K562 (cell line): ENCODE measurements at regions not wholly inside any gene's neighbourhood (a gene's known extent, or its start where the extent isn't known, plus 50 kb on each side); places are given as distances from the start of the nearest gene placed in this dataset.

Experiments used
- ATAC-seq: fragments of 200-7000 bp; cut with Tn5 transposase; 3 replicates; pipeline ENCODE4 v1.9.1; 2020; ENCODE audit warnings: moderate library complexity
- BruUV-seq: library from RNA; stranded (reverse); fragments of 400-500 nt; replicated peaks from 2 replicates; lab custom pipeline; 2021; lab: Mats Ljungman, UMichigan
- CTCF ChIA-PET: fragments of 300-600 bp; formaldehyde crosslinking; extraction: SDS; loops from one replicate; lab custom pipeline; 2021; ENCODE audit warnings: low intra/inter-chr PET ratio; lab: Yijun Ruan, JAX
- POLR2A ChIA-PET: fragments of 300-600, 350-650 bp; sonication (Branson Sonifier 250); formaldehyde crosslinking; extraction: SDS; loops from one replicate; lab custom pipeline; 2021; ENCODE audit warnings: antibody characterized with exemption, inconsistent platforms; lab: Yijun Ruan, JAX
- DNase-seq, 4 experiments: peaks; one replicate each; pipeline versions ENCODE4 v3.0.0 to v3.0.0-alpha.2; 2011 to 2018; ENCODE audit warnings: low spot score in 3 of 4, mixed read lengths in 3 of 4; ENCODE audit errors: extremely low read depth in 1 of 4
- FAIRE-seq: peaks from 2 replicates; lab custom pipeline; 2011; peaks lifted over from hg19 to GRCh38; lab: Jason Lieb, UNC
- H2AFZ ChIP-seq: 2 replicates; pipeline ENCODE4 v1.6.0; 2011; ENCODE audit warnings: low read depth, low read length, control low read depth, inconsistent platforms
- H3K27ac ChIP-seq: fragments of 200-600 bp; 3 replicates; pipeline ENCODE4 v1.8.0; 2011; ENCODE audit warnings: low read depth, mild to moderate bottlenecking, control low read depth, inconsistent platforms, low read length, moderate library complexity, mixed read lengths; ENCODE audit errors: extremely low read depth
- H3K27me3 ChIP-seq, 2 experiments: fragments of 300-600 bp in 1 of 2; 2 replicates in 1 of 2; 3 replicates in 1 of 2; pipeline versions ENCODE4 v1.6.0 to v1.8.0; 2011; ENCODE audit warnings: inconsistent platforms in 2 of 2, low read length in 2 of 2, mild to moderate bottlenecking in 1 of 2, mixed read lengths in 1 of 2, moderate library complexity in 1 of 2; ENCODE audit not compliant: control insufficient read depth in 2 of 2, insufficient read depth in 2 of 2
- H3K36me3 ChIP-seq: fragments of 300-600 bp; 3 replicates; pipeline ENCODE4 v1.8.0; 2011; ENCODE audit warnings: mild to moderate bottlenecking, low read length, inconsistent platforms; ENCODE audit not compliant: control insufficient read depth, insufficient read depth
- H3K4me1 ChIP-seq, 2 experiments: fragments of 200-600 bp in 1 of 2; replicated peaks in 1 of 2; 2 replicates in 1 of 2; 3 replicates in 1 of 2; pipeline versions ENCODE4 v1.5.1 to v1.8.0; 2011; ENCODE audit warnings: inconsistent platforms in 2 of 2, low read length in 2 of 2, mild to moderate bottlenecking in 1 of 2, mixed read lengths in 1 of 2, moderate library complexity in 1 of 2; ENCODE audit not compliant: control insufficient read depth in 2 of 2, insufficient read depth in 2 of 2
- H3K4me2 ChIP-seq: 2 replicates; pipeline ENCODE4 v1.6.1; 2011; ENCODE audit warnings: low read length, control low read depth, inconsistent platforms, mixed read lengths; ENCODE audit not compliant: insufficient read depth
- H3K4me3 ChIP-seq: fragments of 200-600 bp; sonication (generic), shearing (Covaris generic); 2 replicates; pipeline ENCODE4 v1.5.1; 2016; ENCODE audit warnings: control low read depth, inconsistent platforms
- H3K79me2 ChIP-seq: fragments of 200-600 bp; 3 replicates; pipeline ENCODE4 v1.8.0; 2011; ENCODE audit warnings: low read length, inconsistent platforms; ENCODE audit not compliant: control insufficient read depth, insufficient read depth
- H3K9ac ChIP-seq, 2 experiments: 2 replicates each; pipeline versions ENCODE4 v1.6.0 to v1.6.1; 2011; ENCODE audit warnings: low read depth in 2 of 2, low read length in 2 of 2, control low read depth in 1 of 2, inconsistent platforms in 1 of 2, mild to moderate bottlenecking in 1 of 2, mixed read lengths in 1 of 2; ENCODE audit not compliant: insufficient read depth in 1 of 2
- H3K9me1 ChIP-seq: one replicate; pipeline ENCODE4 v1.6.0; 2011; ENCODE audit warnings: inconsistent platforms, mild to moderate bottlenecking, low read length, moderate library complexity; ENCODE audit not compliant: control insufficient read depth, insufficient read depth
- H3K9me3 ChIP-seq: replicated peaks from 2 replicates; pipeline ENCODE4 v1.5.1; 2011; ENCODE audit warnings: low read depth, low read length, inconsistent platforms; ENCODE audit not compliant: control insufficient read depth, insufficient read depth
- H4K20me1 ChIP-seq: replicated peaks from 2 replicates; pipeline ENCODE4 v1.6.1; 2011; ENCODE audit warnings: low read length, inconsistent platforms, mixed read lengths; ENCODE audit not compliant: control insufficient read depth, insufficient read depth
- EHMT2 ChIP-seq: fragments of 450-650 bp; IDR thresholded peaks from 2 replicates; pipeline ENCODE4 v1.6.1; 2018; ENCODE audit warnings: antibody characterized with exemption
- HDAC3 ChIP-seq: fragments of 450-650 bp; IDR thresholded peaks from 2 replicates; pipeline ENCODE4 v1.6.1; 2018; ENCODE audit warnings: borderline replicate concordance, mild to moderate bottlenecking, moderate library complexity; ENCODE audit not compliant: partially characterized antibody
- KAT2B ChIP-seq: IDR thresholded peaks from one replicate; pipeline ENCODE4 v1.6.1; 2012; ENCODE audit warnings: low read depth, mild to moderate bottlenecking, control low read depth, inconsistent platforms, low read length, moderate library complexity
- SETDB1 ChIP-seq: IDR thresholded peaks from one replicate; pipeline ENCODE4 v1.6.1; 2012; ENCODE audit warnings: low read length, control low read depth, inconsistent platforms
- TCF3 ChIP-seq: sonication (generic); formaldehyde crosslinking; IDR thresholded peaks from 2 replicates; pipeline ENCODE4 v1.4.0; 2020; ENCODE audit warnings: mild to moderate bottlenecking, missing genetic modification reagents
- ZNF609 ChIP-seq: sonication (generic); formaldehyde crosslinking; IDR thresholded peaks from 2 replicates; pipeline ENCODE4 v1.8.1; 2023; ENCODE audit warnings: missing genetic modification reagents, mild to moderate bottlenecking, borderline replicate concordance
- WGBS: fragments of 100-300 bp; shearing (Covaris generic); methylation state at CpG from one replicate; pipeline ENCODE4 v1.1.6; 2016; ENCODE audit warnings: low coverage, mixed read lengths; ENCODE audit not compliant: insufficient coverage; ENCODE audit errors: missing lambda C conversion rate; 5-methylcytosine and 5-hydroxymethylcytosine counted together
- in situ Hi-C: fragments of 300-500 bp; cut with MboI; formaldehyde crosslinking; loops from 4 replicates; pipeline ENCODE4 v1.15.0; 2018; ENCODE audit warnings: inconsistent platforms, mixed read lengths
- intact Hi-C: fragments of 100-400 bp; cut with micrococcal nuclease; formaldehyde crosslinking; loops from 2 replicates; pipeline ENCODE4 v1.14.2; 2022
- TF ChIP-seq, protein P1 (sequence below): fragments of 250-450 bp; sonication (Bioruptor Pico); IDR thresholded peaks from 2 replicates; pipeline ENCODE4 v1.4.0; 2020

- no peak for TF ChIP-seq ZNF609 (CRISPR knock-in tag)
Observed at GRCh38 chr16:80006241-80007215, 406.0 kb upstream of the MAF start (continued).

DNA sequence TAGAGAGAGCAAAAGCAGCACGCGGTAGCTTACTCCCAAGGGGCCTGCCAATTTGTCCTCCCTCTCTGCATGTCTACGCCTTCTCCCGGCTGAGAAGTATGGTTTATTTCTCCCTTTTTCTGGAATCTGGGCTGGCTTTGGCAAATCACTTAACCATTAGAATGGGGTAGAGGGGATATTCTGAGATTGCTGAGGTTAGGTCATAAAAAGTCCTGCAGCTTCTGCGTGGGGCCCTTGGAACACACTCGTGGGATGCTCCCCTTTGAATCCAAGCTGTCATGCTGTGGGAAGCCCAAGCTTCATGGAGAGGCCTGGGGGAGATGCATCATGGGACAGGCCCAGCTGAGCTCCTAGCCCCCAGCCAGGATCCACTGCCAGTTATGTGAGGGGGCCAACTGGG, 403.6 kb upstream of the MAF start:
- Histone ChIP-seq H3K4me3 (no peak overlapping the region), H3K9me3 (no peaks in the 10 kb centered on the region), H3K4me2 (no peak overlapping the region), H2AFZ (no peak overlapping the region), H3K9me1 (no peaks in the 10 kb centered on the region), H3K27ac (no peak overlapping the region), H3K9ac (no peak overlapping the region), H3K4me1 (peaks cover 3 to 10% of the 10 kb centered on the region in 2 experiments; a peak in 3 of 5 replicates), H4K20me1 (no peaks in the 10 kb centered on the region), H3K27me3 (no peaks in the 10 kb centered on the region), H3K36me3 (no peaks in the 10 kb centered on the region), H3K79me2 (no peaks in the 10 kb centered on the region)
- in situ Hi-C loops, result no loop called here
- CTCF ChIA-PET, result no interaction called here
- BruUV-seq, result no TSS peak
- FAIRE-seq, result no peak
- ATAC-seq, result no peak
- DNase-seq, result no peak
- 71% methylated on average over 6 of the region's 6 CpGs for WGBS
- intact Hi-C loops, result no loop called here
- POLR2A ChIA-PET, result interaction anchor here (1.4 kb wide), 1 partner anchor 13 kb away, joined by 3 read pairs; no protein-coding TSS in a partner anchor
- TF ChIP-seq EHMT2 (no peak), TCF3 (CRISPR knock-in tag) (no peak), KAT2B (no peak), HDAC3 (no peak), SETDB1 (no peak)
- TF ChIP-seq, protein P1, sequence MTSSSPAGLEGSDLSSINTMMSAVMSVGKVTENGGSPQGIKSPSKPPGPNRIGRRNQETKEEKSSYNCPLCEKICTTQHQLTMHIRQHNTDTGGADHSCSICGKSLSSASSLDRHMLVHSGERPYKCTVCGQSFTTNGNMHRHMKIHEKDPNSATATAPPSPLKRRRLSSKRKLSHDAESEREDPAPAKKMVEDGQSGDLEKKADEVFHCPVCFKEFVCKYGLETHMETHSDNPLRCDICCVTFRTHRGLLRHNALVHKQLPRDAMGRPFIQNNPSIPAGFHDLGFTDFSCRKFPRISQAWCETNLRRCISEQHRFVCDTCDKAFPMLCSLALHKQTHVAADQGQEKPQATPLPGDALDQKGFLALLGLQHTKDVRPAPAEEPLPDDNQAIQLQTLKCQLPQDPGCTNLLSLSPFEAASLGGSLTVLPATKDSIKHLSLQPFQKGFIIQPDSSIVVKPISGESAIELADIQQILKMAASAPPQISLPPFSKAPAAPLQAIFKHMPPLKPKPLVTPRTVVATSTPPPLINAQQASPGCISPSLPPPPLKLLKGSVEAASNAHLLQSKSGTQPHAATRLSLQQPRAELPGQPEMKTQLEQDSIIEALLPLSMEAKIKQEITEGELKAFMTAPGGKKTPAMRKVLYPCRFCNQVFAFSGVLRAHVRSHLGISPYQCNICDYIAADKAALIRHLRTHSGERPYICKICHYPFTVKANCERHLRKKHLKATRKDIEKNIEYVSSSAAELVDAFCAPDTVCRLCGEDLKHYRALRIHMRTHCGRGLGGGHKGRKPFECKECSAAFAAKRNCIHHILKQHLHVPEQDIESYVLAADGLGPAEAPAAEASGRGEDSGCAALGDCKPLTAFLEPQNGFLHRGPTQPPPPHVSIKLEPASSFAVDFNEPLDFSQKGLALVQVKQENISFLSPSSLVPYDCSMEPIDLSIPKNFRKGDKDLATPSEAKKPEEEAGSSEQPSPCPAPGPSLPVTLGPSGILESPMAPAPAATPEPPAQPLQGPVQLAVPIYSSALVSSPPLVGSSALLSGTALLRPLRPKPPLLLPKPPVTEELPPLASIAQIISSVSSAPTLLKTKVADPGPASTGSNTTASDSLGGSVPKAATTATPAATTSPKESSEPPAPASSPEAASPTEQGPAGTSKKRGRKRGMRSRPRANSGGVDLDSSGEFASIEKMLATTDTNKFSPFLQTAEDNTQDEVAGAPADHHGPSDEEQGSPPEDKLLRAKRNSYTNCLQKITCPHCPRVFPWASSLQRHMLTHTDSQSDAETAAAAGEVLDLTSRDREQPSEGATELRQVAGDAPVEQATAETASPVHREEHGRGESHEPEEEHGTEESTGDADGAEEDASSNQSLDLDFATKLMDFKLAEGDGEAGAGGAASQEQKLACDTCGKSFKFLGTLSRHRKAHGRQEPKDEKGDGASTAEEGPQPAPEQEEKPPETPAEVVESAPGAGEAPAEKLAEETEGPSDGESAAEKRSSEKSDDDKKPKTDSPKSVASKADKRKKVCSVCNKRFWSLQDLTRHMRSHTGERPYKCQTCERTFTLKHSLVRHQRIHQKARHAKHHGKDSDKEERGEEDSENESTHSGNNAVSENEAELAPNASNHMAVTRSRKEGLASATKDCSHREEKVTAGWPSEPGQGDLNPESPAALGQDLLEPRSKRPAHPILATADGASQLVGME (CRISPR knock-in tag), result no peak
